ENCODE measurements at regions not wholly inside any gene's neighbourhood (a gene's known extent, or its start where the extent isn't known, plus 50 kb on each side); places are given as distances from the start of the nearest gene placed in this dataset.

DNA sequence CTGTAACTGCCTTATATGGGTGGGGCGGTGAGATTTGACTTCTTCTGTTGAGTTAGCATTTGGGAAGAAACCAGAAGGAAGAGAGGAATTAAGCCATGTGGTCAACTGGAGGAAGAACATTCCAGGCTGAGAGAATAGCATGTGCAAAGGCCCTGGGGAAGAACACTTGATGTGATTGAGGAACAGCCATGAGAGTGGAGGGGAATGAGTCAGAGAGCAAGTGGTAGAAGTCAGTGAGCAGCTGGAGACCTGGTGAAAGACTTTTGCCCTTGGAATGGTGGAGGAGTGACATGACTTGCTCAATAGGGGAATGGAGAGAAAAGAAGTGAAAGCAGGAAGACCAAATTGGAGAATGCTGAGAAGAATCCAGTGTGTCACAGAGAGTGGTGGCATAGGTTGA lies 327.8 kb upstream of the HAND2 start:
- Histone ChIP-seq H3K4me3 (no peak overlapping the region), H3K4me1 (peaks cover 0 to 4% (median 0%) of the 10 kb centered on the region in 12 donors), H3K27me3 (no peaks in the 10 kb centered on the region), H3K36me3 (no peaks in the 10 kb centered on the region), H3K27ac (no peak overlapping the region), H3K9me3 (no peaks in the 10 kb centered on the region)
- TF ChIP-seq POLR2A (IDR thresholded peaks at IDR 0.05) = no peak
- TF ChIP-seq, protein P1, sequence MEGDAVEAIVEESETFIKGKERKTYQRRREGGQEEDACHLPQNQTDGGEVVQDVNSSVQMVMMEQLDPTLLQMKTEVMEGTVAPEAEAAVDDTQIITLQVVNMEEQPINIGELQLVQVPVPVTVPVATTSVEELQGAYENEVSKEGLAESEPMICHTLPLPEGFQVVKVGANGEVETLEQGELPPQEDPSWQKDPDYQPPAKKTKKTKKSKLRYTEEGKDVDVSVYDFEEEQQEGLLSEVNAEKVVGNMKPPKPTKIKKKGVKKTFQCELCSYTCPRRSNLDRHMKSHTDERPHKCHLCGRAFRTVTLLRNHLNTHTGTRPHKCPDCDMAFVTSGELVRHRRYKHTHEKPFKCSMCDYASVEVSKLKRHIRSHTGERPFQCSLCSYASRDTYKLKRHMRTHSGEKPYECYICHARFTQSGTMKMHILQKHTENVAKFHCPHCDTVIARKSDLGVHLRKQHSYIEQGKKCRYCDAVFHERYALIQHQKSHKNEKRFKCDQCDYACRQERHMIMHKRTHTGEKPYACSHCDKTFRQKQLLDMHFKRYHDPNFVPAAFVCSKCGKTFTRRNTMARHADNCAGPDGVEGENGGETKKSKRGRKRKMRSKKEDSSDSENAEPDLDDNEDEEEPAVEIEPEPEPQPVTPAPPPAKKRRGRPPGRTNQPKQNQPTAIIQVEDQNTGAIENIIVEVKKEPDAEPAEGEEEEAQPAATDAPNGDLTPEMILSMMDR (IDR thresholded peaks at IDR 0.05) = no peak
- no peak for DNase-seq
- WGBS, 4 donors = 83 to 94% (median 91%) methylated on average over 1 of the region's 1 CpG
- ATAC-seq = no peak
- intact Hi-C loops (cut with DNase I) = no loop called here

DNA sequence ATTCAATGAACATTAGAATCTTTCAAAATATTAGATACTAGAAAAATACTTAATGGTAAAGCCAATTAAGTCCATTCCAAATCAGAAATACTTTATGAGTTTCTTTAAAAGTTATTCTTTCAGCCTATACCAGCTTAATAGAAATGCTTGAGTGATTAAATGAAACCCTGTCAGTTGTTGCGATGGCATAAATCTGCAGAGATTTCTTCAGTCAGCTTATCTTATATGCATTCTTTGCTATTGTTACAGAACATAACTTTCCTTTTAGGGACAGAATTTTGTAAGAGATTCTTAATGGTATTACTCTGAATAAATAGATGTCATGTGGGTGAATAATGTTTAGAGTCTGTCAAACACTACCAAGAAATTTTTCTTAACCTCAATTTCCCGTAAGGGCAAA lies 325.0 kb upstream of the HAND2 start:
- no peak overlapping the region for H3K27ac ChIP-seq

DNA sequence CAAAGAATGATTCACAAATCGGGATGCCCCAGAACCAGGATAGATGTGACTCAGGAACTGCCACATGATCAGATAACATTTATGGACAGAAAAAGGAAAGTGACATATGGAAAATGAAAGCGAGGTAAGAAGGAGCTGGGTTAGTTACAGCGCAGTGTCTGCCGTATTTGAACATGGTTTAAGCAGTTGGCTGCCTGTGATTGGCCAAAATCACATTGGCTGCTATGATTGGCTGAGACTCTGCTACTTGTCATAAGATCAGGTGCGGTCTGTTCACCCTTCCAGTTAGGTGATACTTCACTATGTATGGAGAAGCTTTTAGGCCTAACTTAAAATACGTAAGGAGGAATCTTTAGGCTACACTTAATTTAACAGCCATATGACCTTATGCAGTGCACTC lies 322.7 kb upstream of the HAND2 start:
- Histone ChIP-seq H3K9me3 (no peaks in the 10 kb centered on the region), H3K4me3 (no peak overlapping the region), H3K36me3 (no peaks in the 10 kb centered on the region), H3K27ac (no peak overlapping the region), H3K4me1 (no peaks in the 10 kb centered on the region), H3K27me3 (no peaks in the 10 kb centered on the region)
- intact Hi-C loops (cut with DNase I) = no loop called here
- WGBS, 4 donors = 93 to 95% (median 94%) methylated on average over 6 of the region's 6 CpGs
- DNase-seq (no peak), ATAC-seq (no peak)
- TF ChIP-seq POLR2A (IDR thresholded peaks at IDR 0.05) = no peak
- TF ChIP-seq, protein P1 (IDR thresholded peaks at IDR 0.05) = no peak

More for the DNA sequence above, 325.0 kb upstream of the HAND2 start:
- Histone ChIP-seq H3K4me3 (no peak overlapping the region), H3K4me1 (peaks cover 0 to 4% (median 0%) of the 10 kb centered on the region in 12 donors), H3K36me3 (no peaks in the 10 kb centered on the region), H3K27me3 (no peaks in the 10 kb centered on the region), H3K9me3 (no peaks in the 10 kb centered on the region)
- ATAC-seq = no peak
- TF ChIP-seq, protein P1 (IDR thresholded peaks at IDR 0.05) = no peak
- TF ChIP-seq POLR2A (IDR thresholded peaks at IDR 0.05) = no peak
- 85 to 91% (median 91%) methylated on average over 2 of the region's 2 CpGs for WGBS, 4 donors
- no peak for DNase-seq
- intact Hi-C loops (cut with DNase I) = no loop called here

DNA sequence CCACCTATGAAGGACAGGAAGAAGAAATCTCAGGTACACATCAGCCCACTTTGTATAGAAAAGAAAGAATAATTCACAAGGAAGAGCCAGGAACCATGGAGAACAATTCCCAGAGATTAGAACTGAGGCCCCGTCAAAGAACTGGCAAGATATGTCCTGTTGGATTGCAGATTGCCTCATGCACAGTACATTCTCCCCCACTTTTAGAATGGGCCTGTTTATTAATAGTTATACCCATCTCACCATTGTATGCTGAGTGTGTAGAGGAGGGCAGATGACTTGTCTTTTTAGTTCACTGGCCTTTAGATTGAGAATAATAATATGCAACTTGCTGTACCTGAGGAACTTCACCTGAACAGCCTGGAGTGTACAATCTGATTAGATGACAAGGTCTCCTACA lies 315.6 kb upstream of the HAND2 start:
- H3K4me1 ChIP-seq = peaks cover 0 to 4% (median 0%) of the 10 kb centered on the region in 12 donors
- no peak overlapping the region for H3K4me3 ChIP-seq
- peak overlapping the region in 1 of 12 donors; percentile 16 for H3K27ac ChIP-seq
- WGBS, 4 donors = 21 to 27% (median 25%) methylated on average over 1 of the region's 1 CpG
- DNase-seq (no peak), ATAC-seq (peak in 3 of 4 donors; percentile 76 to 89 (median 78))
- no peaks in the 10 kb centered on the region for H3K27me3 ChIP-seq
- intact Hi-C loops (cut with DNase I) = no loop called here
- no peaks in the 10 kb centered on the region for H3K36me3 ChIP-seq
- peaks cover 0 to 11% (median 0%) of the 10 kb centered on the region in 12 donors for H3K9me3 ChIP-seq
- TF ChIP-seq, protein P1 (IDR thresholded peaks at IDR 0.05) = no peak
- TF ChIP-seq POLR2A (IDR thresholded peaks at IDR 0.05) = no peak

Measured in heart left ventricle (tissue), 16 donors.